Stimulated activated CD8-positive, alpha-beta memory T cell treated with anti-CD3 and anti-CD28 coated beads, Interleukin-2, amount 100 ng/mL, for 1 hour (primary cell): ENCODE measurements at regions not wholly inside any gene's neighbourhood (a gene's known extent, or its start where the extent isn't known, plus 50 kb on each side); places are given as distances from the start of the nearest gene placed in this dataset.

Experiments used
- DNase-seq, 2 donors: peaks; one replicate each; pipeline ENCODE4 v3.0.0-alpha.2; 2020; ENCODE audit warnings: low read depth in 2 of 2

- DNase-seq = no peak
These were observed 55.9 kb upstream of the EDNRA start for GRCh38 chr4:147425019-147425418.

DNA sequence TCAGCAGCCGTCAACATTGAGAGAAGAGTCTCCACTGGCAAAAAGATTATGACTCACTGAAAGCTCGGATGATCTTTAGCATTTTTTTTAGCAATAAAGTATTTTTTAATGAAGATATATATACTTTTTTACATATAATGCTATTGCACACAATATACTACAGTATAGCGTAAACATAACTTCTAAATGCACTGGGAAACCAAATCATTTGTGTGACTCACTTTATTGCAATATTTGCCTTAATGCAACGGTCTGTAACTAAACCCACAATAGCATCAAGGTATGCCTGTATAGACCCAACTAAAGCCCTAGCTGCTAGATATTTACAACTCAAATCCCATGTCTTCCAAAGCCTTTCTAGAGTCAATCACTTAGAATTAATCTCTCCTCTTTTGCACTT is 52.3 kb upstream of the EDNRA start:
- DNase-seq = no peak

DNA sequence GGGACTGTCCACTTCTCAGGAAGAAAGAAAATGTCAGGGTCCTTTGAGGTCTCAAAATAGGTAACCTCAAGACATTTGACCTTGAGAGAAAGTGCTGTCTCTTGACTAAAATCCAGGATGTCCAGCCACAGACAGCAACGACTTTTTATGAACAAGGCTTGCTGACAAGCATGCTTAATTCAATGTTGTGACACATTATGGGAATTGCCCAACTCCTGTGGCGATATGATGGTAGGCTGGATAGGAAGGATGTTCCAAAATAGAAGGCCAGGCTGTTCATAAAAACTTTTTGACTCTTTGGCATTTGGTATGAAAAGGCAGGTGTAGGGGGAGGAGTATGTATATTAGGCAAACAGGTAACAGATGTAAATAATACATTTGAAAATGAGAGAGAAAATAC is 50.8 kb upstream of the EDNRA start:
- no peak for DNase-seq
